ENCODE measurements at regions not wholly inside any gene's neighbourhood (a gene's known extent, or its start where the extent isn't known, plus 50 kb on each side); places are given as distances from the start of the nearest gene placed in this dataset.

- DNase-seq (ENCODE audit: low read depth, low spot score): no peak
Observed at GRCh38 chr1:98384461-98385141, 276.9 kb upstream of the SNX7 start.

GRCh38 chr1:98382986-98383740, 278.4 kb upstream of the SNX7 start:
- no peak for DNase-seq (ENCODE audit: low read depth, low spot score)

- DNase-seq (ENCODE audit: low read depth, low spot score): no peak
Observed at GRCh38 chr1:98382586-98382985, 278.9 kb upstream of the SNX7 start.

DNA sequence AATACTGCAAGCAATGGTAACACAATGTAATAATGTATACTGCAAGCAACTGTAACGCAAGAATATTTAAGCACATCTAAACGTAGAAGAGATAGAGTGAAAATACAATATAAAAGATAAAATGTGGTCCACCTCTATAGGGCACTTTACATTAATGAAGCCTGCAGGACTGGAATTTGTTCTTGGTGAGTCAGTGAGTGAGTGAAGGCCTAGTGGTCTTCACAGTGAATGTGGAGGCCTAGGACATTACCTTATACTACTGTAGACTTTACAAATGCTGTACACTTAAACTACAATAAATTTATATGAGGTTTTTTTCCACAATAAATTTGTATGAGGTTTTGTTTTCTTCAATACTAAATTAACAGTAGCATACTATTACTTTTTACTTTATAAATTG, 287.4 kb upstream of the SNX7 start:
- DNase-seq (ENCODE audit: low read depth, low spot score): no peak

DNA sequence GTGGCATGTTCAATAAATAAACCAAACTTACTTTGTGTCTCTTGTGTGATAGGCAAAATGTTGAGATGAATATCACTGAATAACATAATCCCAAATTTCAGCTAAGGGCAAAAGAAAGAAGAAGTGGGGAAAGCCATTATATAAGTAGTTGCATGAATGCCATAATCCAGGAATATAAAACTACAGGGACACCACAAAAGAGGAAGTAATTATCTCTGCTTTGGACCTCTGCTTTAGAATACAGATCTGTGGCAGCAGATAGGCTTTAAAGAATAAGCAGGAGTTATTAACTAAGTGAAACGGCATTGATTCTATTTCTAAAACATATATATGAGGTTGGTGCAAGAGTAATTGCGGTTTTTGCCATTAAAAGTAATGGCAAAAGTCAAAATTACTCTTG, 288.5 kb upstream of the SNX7 start:
- DNase-seq (ENCODE audit: low read depth, low spot score): no peak

DNA sequence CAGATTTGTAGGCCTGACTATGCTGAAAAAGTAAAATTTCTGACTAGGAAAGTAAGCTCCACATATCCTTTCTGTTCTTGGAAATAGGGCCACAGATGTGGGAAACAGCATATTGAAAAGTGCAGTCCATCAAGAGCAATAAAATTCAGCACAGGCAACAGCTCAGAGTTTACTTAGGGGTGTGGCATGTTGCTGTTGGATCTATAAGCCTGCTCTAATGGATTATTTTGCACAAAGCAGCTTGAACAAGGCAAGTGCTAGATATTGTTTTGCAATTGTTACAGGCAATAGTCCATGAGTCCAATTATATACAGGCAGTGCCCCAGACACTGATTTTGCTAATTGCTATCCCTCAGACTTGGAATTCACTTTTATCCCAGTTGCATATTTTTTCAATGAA, 289.8 kb upstream of the SNX7 start:
- DNase-seq (ENCODE audit: low read depth, low spot score): no peak

DNA sequence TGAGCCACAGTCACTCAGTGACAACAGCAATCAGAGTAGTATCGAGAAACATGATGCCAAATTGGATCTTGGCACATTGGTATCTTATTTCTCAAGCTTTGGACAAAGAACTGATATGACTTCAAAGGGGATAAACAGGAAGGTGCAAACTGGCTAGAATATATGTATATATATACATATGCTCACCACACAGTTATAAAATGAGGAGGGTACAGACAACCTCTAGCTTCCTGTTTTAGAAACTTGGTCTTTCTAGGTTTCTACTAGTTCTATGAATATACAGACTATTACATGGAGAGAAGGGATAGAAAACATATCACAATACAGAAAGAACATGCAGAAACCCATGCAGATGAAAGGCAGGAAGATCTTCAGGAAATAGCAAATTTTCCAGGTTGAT, 292.1 kb upstream of the SNX7 start:
- no peak for DNase-seq (ENCODE audit: low read depth, low spot score)

GRCh38 chr1:98368995-98369394, 292.5 kb upstream of the SNX7 start:
- DNase-seq (ENCODE audit: low read depth, low spot score): no peak

- DNase-seq (ENCODE audit: low read depth, low spot score): no peak
Observed at GRCh38 chr1:98367426-98367825, 294.1 kb upstream of the SNX7 start.

- DNase-seq (ENCODE audit: low read depth, low spot score): no peak
Observed at GRCh38 chr1:98366343-98366742, 295.2 kb upstream of the SNX7 start.

DNA sequence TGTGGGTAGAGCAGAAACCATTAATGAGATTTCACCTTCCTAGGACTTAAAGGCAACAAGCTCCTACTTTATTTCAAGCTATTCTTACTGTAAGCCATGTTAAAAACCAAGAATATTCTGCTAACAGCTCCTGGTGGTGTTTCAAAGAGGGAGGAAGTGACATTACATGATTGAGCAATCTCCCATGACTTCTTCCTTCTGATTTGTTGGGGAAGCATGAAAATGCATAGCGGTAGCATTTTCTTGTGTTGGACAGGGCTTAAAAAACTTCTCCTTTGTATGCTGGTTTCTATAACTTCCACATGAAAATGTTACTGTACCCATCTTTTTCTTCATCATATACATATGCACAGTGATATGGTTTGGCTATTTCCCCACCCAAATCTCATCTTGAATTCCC, 297.0 kb upstream of the SNX7 start:
- DNase-seq (ENCODE audit: low read depth, low spot score): no peak

DNA sequence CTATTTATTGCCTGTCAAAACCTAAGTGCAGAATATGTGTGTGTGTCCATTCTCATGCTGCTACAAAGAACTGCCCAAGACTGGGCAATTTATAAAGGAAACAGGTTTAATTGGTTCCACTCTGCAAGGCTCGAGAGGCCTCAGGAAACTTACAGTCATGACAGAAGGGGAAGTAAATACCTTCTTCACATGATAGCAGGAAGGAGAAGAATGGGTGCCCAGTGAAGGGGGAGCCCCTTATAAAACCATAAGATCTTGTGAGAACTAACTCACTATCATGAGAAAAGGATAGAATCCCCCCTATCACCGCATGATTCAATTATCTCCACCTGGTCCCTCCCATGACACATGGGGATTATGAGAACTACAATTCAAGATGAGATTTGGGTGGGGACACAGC, 300.7 kb upstream of the SNX7 start:
- DNase-seq (ENCODE audit: low read depth, low spot score): no peak

DNA sequence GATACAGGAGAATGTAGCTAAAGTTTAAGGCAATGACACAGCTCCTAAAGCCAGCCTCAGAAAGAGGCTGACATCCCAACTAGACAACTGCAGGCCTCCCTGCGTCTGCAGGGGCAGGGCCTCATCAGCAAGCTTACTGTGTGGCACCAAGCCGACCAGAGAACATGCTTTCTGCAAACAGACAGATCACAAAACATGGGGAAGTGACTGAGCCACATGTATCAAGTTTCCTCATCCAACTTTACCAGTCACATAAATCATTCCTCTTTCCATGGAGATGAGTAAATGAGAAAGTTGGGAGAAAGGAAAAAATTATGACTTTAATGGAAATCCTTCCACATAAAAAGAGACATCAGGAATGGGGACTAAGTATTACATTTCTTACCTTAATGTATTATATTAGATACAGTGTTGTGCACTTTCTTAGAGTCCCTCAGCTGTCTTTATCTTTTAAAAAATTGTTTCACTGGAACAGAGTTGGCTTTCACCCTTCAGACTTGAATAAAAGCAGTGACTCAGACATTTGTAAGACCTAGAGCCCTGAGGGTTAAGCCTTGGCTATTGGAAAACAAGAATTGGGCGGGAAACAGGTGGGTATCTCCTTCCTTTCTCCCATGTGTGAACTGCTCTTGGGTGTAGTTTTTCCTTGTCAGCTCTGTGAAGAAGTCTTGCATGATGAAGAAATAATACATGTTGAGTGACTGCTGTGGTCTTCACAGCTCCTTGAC, 305.7 kb upstream of the SNX7 start:
- DNase-seq (ENCODE audit: low read depth, low spot score): no peak

- no peak for DNase-seq (ENCODE audit: low read depth, low spot score)
Observed at GRCh38 chr1:98352378-98352777, 309.1 kb upstream of the SNX7 start.

GRCh38 chr1:98351561-98351960, 310.0 kb upstream of the SNX7 start:
- no peak for DNase-seq (ENCODE audit: low read depth, low spot score)

DNA sequence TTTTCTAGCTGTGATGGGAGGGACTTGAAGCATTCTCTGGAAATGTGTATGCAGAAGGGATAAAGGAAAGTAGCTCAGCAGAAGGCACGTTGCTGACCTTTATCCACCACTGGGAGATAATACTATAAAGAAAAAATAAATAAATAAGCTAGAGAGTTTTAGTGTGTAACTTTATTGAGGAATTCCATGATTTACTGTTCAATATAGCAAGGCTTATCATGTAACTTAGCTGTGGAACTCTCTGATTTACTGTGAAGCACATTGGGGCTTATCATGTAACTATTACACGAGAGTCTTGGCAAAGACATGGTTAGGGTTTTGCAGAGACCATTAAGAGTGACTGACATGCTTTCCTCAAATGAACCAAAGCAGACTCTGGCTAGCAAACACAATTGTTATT, 316.1 kb upstream of the SNX7 start:
- DNase-seq (ENCODE audit: low read depth, low spot score): no peak

GRCh38 chr1:98344731-98345130, 316.8 kb upstream of the SNX7 start:
- no peak for DNase-seq (ENCODE audit: low read depth, low spot score)

DNA sequence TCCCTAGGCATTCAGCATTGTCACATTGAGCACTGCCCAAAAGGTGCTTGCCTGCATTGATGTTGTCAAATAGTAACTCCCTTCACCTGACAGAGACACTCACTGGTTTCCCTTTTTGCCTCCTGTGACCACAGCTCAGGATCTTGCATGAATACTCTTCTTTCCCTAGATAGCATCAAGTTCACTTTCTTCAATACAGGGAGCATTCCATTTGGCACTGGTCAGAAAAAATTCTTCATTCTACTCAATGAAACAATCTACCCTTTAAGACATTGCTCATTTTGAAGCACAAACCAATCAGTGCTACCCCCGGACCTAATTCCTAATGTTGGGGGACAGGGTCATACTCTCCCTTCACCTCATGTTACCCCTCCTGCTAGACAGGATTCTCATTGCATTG, 319.0 kb upstream of the SNX7 start:
- no peak for DNase-seq (ENCODE audit: low read depth, low spot score)

- no peak for DNase-seq (ENCODE audit: low read depth, low spot score)
Observed at GRCh38 chr1:98340511-98340910, 321.0 kb upstream of the SNX7 start.

GRCh38 chr1:98336472-98337083, 324.9 kb upstream of the SNX7 start:
- no peak for DNase-seq (ENCODE audit: low read depth, low spot score)

DNA sequence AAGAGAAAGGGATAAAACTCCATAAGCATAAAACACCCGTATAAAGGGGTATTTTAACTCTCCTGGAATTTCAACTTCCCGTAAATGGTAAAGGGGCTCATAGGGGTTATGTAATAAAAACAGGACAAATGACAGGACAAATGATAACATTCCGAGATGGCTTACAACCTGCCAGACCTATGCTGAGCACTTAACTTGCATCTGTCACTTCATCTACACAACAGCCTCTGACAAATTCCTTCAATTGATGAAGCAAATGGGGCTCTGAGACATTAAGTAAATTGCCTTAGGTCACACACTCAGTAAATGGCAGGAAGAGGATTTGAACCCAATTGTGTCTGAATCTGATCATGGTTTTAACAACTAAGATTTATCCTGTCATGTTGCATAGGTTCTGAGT, 327.6 kb upstream of the SNX7 start:
- DNase-seq (ENCODE audit: low read depth, low spot score): no peak

DNA sequence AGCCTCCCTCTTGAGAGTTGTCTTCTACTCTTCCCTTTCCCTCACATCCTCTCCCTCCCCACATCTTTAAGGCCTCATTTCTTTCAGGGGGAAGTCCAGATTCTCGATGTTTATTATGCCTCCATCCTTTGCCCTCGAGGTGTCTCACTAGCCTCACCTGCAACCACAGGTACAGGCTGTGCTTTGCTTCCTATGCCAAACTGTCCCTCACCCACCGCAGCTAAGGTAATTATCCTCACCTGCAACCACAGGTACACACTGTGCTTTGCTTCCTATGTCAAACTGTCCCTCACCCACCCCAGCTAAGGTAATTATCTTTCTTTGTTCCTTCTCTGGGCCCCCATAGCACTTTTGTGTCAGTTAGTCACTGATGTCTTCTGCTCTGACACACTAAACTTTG, 328.1 kb upstream of the SNX7 start:
- no peak for DNase-seq (ENCODE audit: low read depth, low spot score)

All from smooth muscle cell of the brain vasculature (primary cell).